Glutamatergic neuron (in vitro differentiated cells): ENCODE measurements at regions not wholly inside any gene's neighbourhood (a gene's known extent, or its start where the extent isn't known, plus 50 kb on each side); places are given as distances from the start of the nearest gene placed in this dataset.

Source experiments
- DNase-seq: peaks from one replicate; pipeline ENCODE4 v3.0.0; 2022
- H3K27ac Mint-ChIP-seq: one replicate; pipeline ENCODE4 v1.8.0; 2020; ENCODE audit warnings: mild to moderate bottlenecking, mixed read lengths, inconsistent platforms; ENCODE audit not compliant: unreplicated experiment
- H3K27me3 Mint-ChIP-seq: one replicate; pipeline ENCODE4 v1.8.0; 2020; ENCODE audit warnings: mild to moderate bottlenecking, moderate library complexity, mixed read lengths, inconsistent platforms; ENCODE audit not compliant: unreplicated experiment
- H3K36me3 Mint-ChIP-seq: one replicate; pipeline ENCODE4 v1.8.0; 2020; ENCODE audit warnings: mild to moderate bottlenecking, mixed read lengths, inconsistent platforms; ENCODE audit not compliant: unreplicated experiment
- H3K4me1 Mint-ChIP-seq: one replicate; pipeline ENCODE4 v1.8.0; 2020; ENCODE audit warnings: mild to moderate bottlenecking, low read depth, mixed read lengths, inconsistent platforms; ENCODE audit not compliant: unreplicated experiment
- H3K4me3 Mint-ChIP-seq: one replicate; pipeline ENCODE4 v1.8.0; 2020; ENCODE audit warnings: mild to moderate bottlenecking, mixed read lengths, inconsistent platforms; ENCODE audit not compliant: unreplicated experiment
- H3K9me3 Mint-ChIP-seq: one replicate; pipeline ENCODE4 v1.8.0; 2020; ENCODE audit warnings: mild to moderate bottlenecking, moderate library complexity, mixed read lengths, inconsistent platforms; ENCODE audit not compliant: unreplicated experiment
- CTCF ChIP-seq: fragments of 200-600 bp; sonication (generic); IDR thresholded peaks from one replicate; pipeline ENCODE4 v1.5.0; 2021; ENCODE audit not compliant: partially characterized antibody, unreplicated experiment

GRCh38 chrX:81489987-81490386, 288.1 kb downstream of the SH3BGRL start:
- H3K9me3 Mint-ChIP-seq, result peaks cover 2% of the 10 kb centered on the region
- no peak overlapping the region for H3K27ac Mint-ChIP-seq
- H3K4me3 Mint-ChIP-seq, result no peak overlapping the region
- H3K27me3 Mint-ChIP-seq, result no peaks in the 10 kb centered on the region
- no peaks in the 10 kb centered on the region for H3K36me3 Mint-ChIP-seq
- H3K4me1 Mint-ChIP-seq, result no peaks in the 10 kb centered on the region
- TF ChIP-seq CTCF, result peak; percentile 10
- no peak for DNase-seq

- Mint-ChIP-seq H3K9me3 (no peaks in the 10 kb centered on the region), H3K4me1 (no peaks in the 10 kb centered on the region), H3K36me3 (no peaks in the 10 kb centered on the region), H3K27ac (no peak overlapping the region), H3K4me3 (no peak overlapping the region), H3K27me3 (no peaks in the 10 kb centered on the region)
- no peak for TF ChIP-seq CTCF
- no peak for DNase-seq
Measured at GRCh38 chrX:81527881-81528440, 326.1 kb downstream of the SH3BGRL start.

- H3K4me3 Mint-ChIP-seq, result no peak overlapping the region
- no peak overlapping the region for H3K27ac Mint-ChIP-seq
- H3K27me3 Mint-ChIP-seq, result peaks cover 3% of the 10 kb centered on the region
- TF ChIP-seq CTCF, result no peak
- H3K4me1 Mint-ChIP-seq, result no peaks in the 10 kb centered on the region
- DNase-seq, result no peak
- H3K36me3 Mint-ChIP-seq, result no peaks in the 10 kb centered on the region
- H3K9me3 Mint-ChIP-seq, result no peaks in the 10 kb centered on the region
Measured at GRCh38 chrX:81537723-81538122, 335.8 kb downstream of the SH3BGRL start.

- Mint-ChIP-seq H3K4me3 (no peak overlapping the region), H3K27ac (no peak overlapping the region), H3K4me1 (no peaks in the 10 kb centered on the region), H3K9me3 (peaks cover 2% of the 10 kb centered on the region), H3K36me3 (no peaks in the 10 kb centered on the region), H3K27me3 (peaks cover 3% of the 10 kb centered on the region)
- TF ChIP-seq CTCF, result no peak
- DNase-seq, result no peak
Measured at GRCh38 chrX:81542255-81542654, 340.4 kb downstream of the SH3BGRL start.

GRCh38 chrX:81556880-81557279, 355.0 kb downstream of the SH3BGRL start:
- Mint-ChIP-seq H3K27me3 (peaks cover 2% of the 10 kb centered on the region), H3K4me1 (no peaks in the 10 kb centered on the region), H3K27ac (no peak overlapping the region), H3K4me3 (no peak overlapping the region), H3K9me3 (no peaks in the 10 kb centered on the region), H3K36me3 (no peaks in the 10 kb centered on the region)
- TF ChIP-seq CTCF, result no peak
- no peak for DNase-seq
